Endodermal cell (in vitro differentiated cells): ENCODE measurements at regions not wholly inside any gene's neighbourhood (a gene's known extent, or its start where the extent isn't known, plus 50 kb on each side); places are given as distances from the start of the nearest gene placed in this dataset.

Source experiments
- DNase-seq: peaks from one replicate; pipeline ENCODE4 v3.0.0-alpha.2; 2017
- H3K27ac ChIP-seq: 2 replicates; pipeline ENCODE4 v1.5.1; 2013; ENCODE audit warnings: mild to moderate bottlenecking, low read depth, low read length, moderate library complexity
- H3K27me3 ChIP-seq: 2 replicates; pipeline ENCODE4 v1.6.1; 2013; ENCODE audit warnings: mild to moderate bottlenecking, low read length, moderate library complexity; ENCODE audit not compliant: insufficient read depth, control insufficient read depth, poor library complexity, severe bottlenecking
- H3K36me3 ChIP-seq: 2 replicates; pipeline ENCODE4 v1.7.0; 2013; ENCODE audit warnings: mild to moderate bottlenecking, low read length, moderate library complexity; ENCODE audit not compliant: control insufficient read depth, insufficient read depth
- H3K4me1 ChIP-seq: one replicate; pipeline ENCODE4 v1.7.0; 2013; ENCODE audit warnings: low read length; ENCODE audit not compliant: control insufficient read depth, insufficient read depth
- H3K4me3 ChIP-seq: 2 replicates; pipeline ENCODE4 v1.5.1; 2013; ENCODE audit warnings: mild to moderate bottlenecking, low read length, moderate library complexity
- H3K9ac ChIP-seq: 2 replicates; pipeline ENCODE4 v1.6.1; 2013; ENCODE audit warnings: mild to moderate bottlenecking, low read length, moderate library complexity; ENCODE audit not compliant: poor library complexity, severe bottlenecking; ENCODE audit errors: extremely low read depth
- H3K9me3 ChIP-seq: 2 replicates; pipeline ENCODE4 v1.6.1; 2013; ENCODE audit warnings: mild to moderate bottlenecking, low read length, moderate library complexity; ENCODE audit not compliant: control insufficient read depth
- H3K27ac Mint-ChIP-seq: 2 replicates; pipeline ENCODE4 v1.8.0; 2020; ENCODE audit warnings: mixed read lengths
- H3K27me3 Mint-ChIP-seq: 2 replicates; pipeline ENCODE4 v1.8.0; 2021; ENCODE audit warnings: mild to moderate bottlenecking, mixed read lengths; ENCODE audit not compliant: insufficient read depth
- H3K36me3 Mint-ChIP-seq: 2 replicates; pipeline ENCODE4 v1.8.0; 2020; ENCODE audit warnings: low read depth, mixed read lengths
- H3K4me1 Mint-ChIP-seq: 2 replicates; pipeline ENCODE4 v1.8.0; 2020; ENCODE audit warnings: mixed read lengths
- H3K4me3 Mint-ChIP-seq: 2 replicates; pipeline ENCODE4 v1.8.0; 2020; ENCODE audit warnings: mild to moderate bottlenecking, moderate library complexity, mixed read lengths
- H3K9me3 Mint-ChIP-seq: 2 replicates; pipeline ENCODE4 v1.8.0; 2020; ENCODE audit warnings: mild to moderate bottlenecking, mixed read lengths
- WGBS, 2 experiments: methylation state at CpG; one replicate each; pipeline versions ENCODE4 v1.1.5 to v1.1.7; 2013; ENCODE audit warnings: missing lambda C conversion rate in 2 of 2, mixed read lengths in 1 of 2; ENCODE audit not compliant: insufficient coverage in 1 of 2, insufficient read length in 1 of 2; 5-methylcytosine and 5-hydroxymethylcytosine counted together
- TF ChIP-seq, protein P1 (sequence below): fragments of 200-600 bp; sonication (generic); conservative IDR thresholded peaks from 2 replicates; pipeline ENCODE4 v1.5.0; 2021; ENCODE audit warnings: antibody characterized with exemption, mild to moderate bottlenecking

DNA sequence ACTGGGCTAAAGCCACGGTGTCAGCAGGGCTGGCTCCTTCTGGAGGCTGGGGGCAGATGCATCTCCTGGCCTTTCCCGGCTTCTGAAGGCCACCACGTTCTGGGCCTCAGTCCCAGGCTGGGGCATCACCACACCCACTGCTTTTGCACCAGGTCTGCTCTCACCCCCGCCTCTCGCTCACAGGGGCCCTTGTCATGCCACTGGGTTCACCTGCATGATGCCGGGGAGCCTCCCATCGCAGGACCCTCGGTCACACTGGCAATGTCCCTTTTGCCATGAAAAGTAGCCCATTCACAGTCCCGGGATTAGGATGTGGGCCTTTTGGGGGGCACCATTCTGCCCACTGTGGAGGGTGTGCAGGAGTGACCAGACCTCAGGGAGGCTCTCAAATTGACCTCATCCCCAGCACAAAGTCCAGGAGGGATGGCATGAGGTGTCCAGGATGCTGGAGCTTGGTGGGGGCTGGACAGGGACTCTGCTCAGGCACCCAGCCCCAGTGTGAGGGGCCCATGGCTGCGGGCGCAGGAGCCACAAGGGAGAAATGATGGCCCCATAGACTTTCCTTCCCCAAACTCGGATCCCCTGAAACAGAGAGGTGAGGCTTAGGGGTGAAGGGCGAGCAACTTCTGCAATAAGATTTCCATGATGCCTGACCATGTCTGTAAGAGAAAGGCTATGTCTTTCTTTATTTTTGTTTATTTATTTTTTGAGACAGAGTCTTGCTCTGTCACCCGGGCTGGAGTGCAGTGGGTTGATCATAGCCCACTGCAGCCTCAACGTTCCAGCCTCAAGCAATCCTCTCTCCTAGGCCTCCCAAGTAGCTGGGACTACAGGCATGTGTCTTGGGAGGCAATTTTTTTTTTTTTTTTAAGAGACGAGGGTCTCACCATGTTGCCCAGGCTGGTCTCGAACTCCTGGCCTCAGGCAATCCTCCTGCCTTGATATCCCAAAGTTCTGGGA, 189.1 kb downstream of the GOLGA6L6 start:
- no peak for DNase-seq
- Mint-ChIP-seq H3K27me3 (no peaks in the 10 kb centered on the region), H3K4me1 (no peaks in the 10 kb centered on the region), H3K4me3 (no peak overlapping the region), H3K9me3 (no peaks in the 10 kb centered on the region), H3K27ac (no peak overlapping the region), H3K36me3 (peaks cover 29% of the 10 kb centered on the region)
- no peaks in the 10 kb centered on the region for H3K4me1 ChIP-seq
- 68 to 69% methylated on average over 17 of the region's 17 CpGs for WGBS, 2 experiments
- H3K9me3 ChIP-seq: peaks cover 99% of the 10 kb centered on the region
- no peak overlapping the region for H3K9ac ChIP-seq
- H3K4me3 ChIP-seq: no peak overlapping the region
- TF ChIP-seq, protein P1, sequence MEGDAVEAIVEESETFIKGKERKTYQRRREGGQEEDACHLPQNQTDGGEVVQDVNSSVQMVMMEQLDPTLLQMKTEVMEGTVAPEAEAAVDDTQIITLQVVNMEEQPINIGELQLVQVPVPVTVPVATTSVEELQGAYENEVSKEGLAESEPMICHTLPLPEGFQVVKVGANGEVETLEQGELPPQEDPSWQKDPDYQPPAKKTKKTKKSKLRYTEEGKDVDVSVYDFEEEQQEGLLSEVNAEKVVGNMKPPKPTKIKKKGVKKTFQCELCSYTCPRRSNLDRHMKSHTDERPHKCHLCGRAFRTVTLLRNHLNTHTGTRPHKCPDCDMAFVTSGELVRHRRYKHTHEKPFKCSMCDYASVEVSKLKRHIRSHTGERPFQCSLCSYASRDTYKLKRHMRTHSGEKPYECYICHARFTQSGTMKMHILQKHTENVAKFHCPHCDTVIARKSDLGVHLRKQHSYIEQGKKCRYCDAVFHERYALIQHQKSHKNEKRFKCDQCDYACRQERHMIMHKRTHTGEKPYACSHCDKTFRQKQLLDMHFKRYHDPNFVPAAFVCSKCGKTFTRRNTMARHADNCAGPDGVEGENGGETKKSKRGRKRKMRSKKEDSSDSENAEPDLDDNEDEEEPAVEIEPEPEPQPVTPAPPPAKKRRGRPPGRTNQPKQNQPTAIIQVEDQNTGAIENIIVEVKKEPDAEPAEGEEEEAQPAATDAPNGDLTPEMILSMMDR: no peak
- H3K27ac ChIP-seq: no peak overlapping the region
- H3K27me3 ChIP-seq: no peaks in the 10 kb centered on the region
- no peaks in the 10 kb centered on the region for H3K36me3 ChIP-seq

DNA sequence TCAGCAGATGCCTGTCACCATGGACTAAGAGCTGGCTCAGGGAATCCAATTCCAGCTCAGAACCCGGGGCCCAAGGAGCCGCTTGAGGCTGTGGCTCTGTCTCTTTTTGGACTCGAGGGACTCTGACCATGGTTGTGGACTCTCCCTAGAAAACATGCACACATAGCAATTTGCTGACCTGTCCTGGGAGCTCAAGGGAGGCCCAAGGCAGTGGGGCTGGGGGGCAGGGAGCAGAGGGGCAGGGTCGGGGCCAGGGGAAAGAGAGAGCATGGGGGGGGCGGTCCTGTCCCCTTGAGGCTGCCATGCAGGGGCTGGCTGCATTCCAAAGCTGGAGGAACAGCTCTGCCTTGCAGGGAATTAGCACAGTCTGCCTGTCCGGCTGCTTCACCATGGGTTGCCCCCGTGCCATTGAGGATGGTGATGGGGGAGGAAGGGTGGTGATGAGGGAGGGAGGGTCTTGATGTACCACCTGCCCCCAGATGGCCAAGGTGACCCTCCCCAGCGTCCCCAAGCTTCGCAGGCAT, 190.1 kb downstream of the GOLGA6L6 start:
- Mint-ChIP-seq H3K9me3 (no peaks in the 10 kb centered on the region), H3K27me3 (no peaks in the 10 kb centered on the region), H3K36me3 (peaks cover 29% of the 10 kb centered on the region), H3K4me3 (no peak overlapping the region), H3K4me1 (no peaks in the 10 kb centered on the region), H3K27ac (no peak overlapping the region)
- WGBS, 2 experiments: 60 to 62% methylated on average over 9 of the region's 9 CpGs
- H3K36me3 ChIP-seq: no peaks in the 10 kb centered on the region
- no peak overlapping the region for H3K4me3 ChIP-seq
- H3K9ac ChIP-seq: no peak overlapping the region
- peaks cover 99% of the 10 kb centered on the region for H3K9me3 ChIP-seq
- no peaks in the 10 kb centered on the region for H3K27me3 ChIP-seq
- no peak overlapping the region for H3K27ac ChIP-seq
- TF ChIP-seq, protein P1: no peak
- DNase-seq: peak; percentile 48
- no peaks in the 10 kb centered on the region for H3K4me1 ChIP-seq

DNA sequence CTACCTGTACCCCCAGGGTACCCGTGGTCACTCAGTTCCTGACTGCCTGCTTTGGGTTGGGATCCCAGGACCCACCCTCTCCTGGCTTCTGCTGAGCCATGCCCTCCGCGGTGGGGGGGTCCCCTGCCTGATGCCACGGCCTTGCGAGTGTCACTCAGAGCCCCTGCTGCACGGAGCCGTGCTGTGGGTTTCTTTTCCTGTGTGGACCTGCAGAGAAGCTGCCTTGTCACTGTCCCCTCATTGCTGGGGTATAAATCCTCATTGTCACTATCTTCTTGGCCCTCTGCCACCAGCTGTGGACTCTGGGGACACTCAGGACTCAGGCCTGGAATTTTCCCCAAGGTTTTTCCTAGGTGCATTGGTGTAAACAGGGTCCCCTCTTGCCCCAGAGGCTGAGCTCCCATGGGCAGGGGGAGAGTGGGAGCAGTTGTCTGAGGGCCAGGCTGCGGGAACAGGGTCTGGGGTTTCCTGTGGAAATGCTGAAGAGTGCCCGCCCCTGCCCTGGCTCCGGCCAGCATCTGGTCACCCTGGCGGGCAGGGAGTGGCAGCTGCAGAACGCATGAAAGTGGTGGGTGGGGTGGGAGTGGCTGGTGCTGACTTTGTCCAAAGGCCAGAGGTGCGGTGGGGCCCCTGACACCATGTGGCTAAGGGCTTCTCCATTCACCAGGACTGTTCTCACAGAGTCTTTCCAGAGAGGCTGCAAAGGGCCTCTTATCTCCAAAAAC, 191.7 kb downstream of the GOLGA6L6 start:
- Histone ChIP-seq H3K9me3 (peaks cover 99% of the 10 kb centered on the region), H3K27ac (no peak overlapping the region), H3K9ac (no peak overlapping the region), H3K4me3 (peak overlapping the region; percentile 15), H3K4me1 (no peaks in the 10 kb centered on the region), H3K27me3 (no peaks in the 10 kb centered on the region), H3K36me3 (no peaks in the 10 kb centered on the region)
- Mint-ChIP-seq H3K36me3 (peaks cover 22% of the 10 kb centered on the region), H3K9me3 (no peaks in the 10 kb centered on the region), H3K27me3 (no peaks in the 10 kb centered on the region), H3K4me1 (no peaks in the 10 kb centered on the region), H3K27ac (no peak overlapping the region), H3K4me3 (no peak overlapping the region)
- no peak for DNase-seq
- WGBS, 2 experiments: 73 to 79% methylated on average over 13 of the region's 13 CpGs
- TF ChIP-seq, protein P1: no peak
